ENCODE measurements at regions not wholly inside any gene's neighbourhood (a gene's known extent, or its start where the extent isn't known, plus 50 kb on each side); places are given as distances from the start of the nearest gene placed in this dataset.

- no peaks in the 10 kb centered on the region for H3K4me1 ChIP-seq (ENCODE audit: insufficient read depth, low read length)
- H3K36me3 ChIP-seq (ENCODE audit: insufficient read depth, low read length) = no peaks in the 10 kb centered on the region
- no peaks in the 10 kb centered on the region for H3K27me3 ChIP-seq (ENCODE audit: control insufficient read depth in 1 of 2, insufficient read depth in 2 of 2, low read length in 2 of 2)
- H3K9ac ChIP-seq (ENCODE audit: low read length) = no peak overlapping the region
- H3K27ac ChIP-seq (ENCODE audit: low read depth, low read length) = no peak overlapping the region
- no peak overlapping the region for H3K4me3 ChIP-seq (ENCODE audit: low read depth in 1 of 2, low read length in 2 of 2)
- no peaks in the 10 kb centered on the region for H3K9me3 ChIP-seq (ENCODE audit: low read length)
Observed at GRCh38 chr3:157614896-157615295, 111.7 kb upstream of the VEPH1 start.

- H3K27ac ChIP-seq (ENCODE audit: low read depth, low read length) = no peak overlapping the region
- H3K4me3 ChIP-seq (ENCODE audit: low read depth in 1 of 2, low read length in 2 of 2) = no peak overlapping the region
- H3K9ac ChIP-seq (ENCODE audit: low read length) = no peak overlapping the region
- H3K9me3 ChIP-seq (ENCODE audit: low read length) = no peaks in the 10 kb centered on the region
- no peaks in the 10 kb centered on the region for H3K36me3 ChIP-seq (ENCODE audit: insufficient read depth, low read length)
- no peaks in the 10 kb centered on the region for H3K27me3 ChIP-seq (ENCODE audit: control insufficient read depth in 1 of 2, insufficient read depth in 2 of 2, low read length in 2 of 2)
- no peaks in the 10 kb centered on the region for H3K4me1 ChIP-seq (ENCODE audit: insufficient read depth, low read length)
Observed at GRCh38 chr3:157611536-157612076, 108.4 kb upstream of the VEPH1 start.

GRCh38 chr3:157610876-157611535, 107.8 kb upstream of the VEPH1 start:
- H3K9ac ChIP-seq (ENCODE audit: low read length) = no peak overlapping the region
- no peaks in the 10 kb centered on the region for H3K4me1 ChIP-seq (ENCODE audit: insufficient read depth, low read length)
- H3K4me3 ChIP-seq (ENCODE audit: low read depth in 1 of 2, low read length in 2 of 2) = no peak overlapping the region

GRCh38 chr3:157607826-157608405, 104.7 kb upstream of the VEPH1 start:
- H3K4me3 ChIP-seq (ENCODE audit: low read depth in 1 of 2, low read length in 2 of 2) = no peak overlapping the region
- no peaks in the 10 kb centered on the region for H3K36me3 ChIP-seq (ENCODE audit: insufficient read depth, low read length)
- H3K9ac ChIP-seq (ENCODE audit: low read length) = no peak overlapping the region
- H3K9me3 ChIP-seq (ENCODE audit: low read length) = no peaks in the 10 kb centered on the region
- no peak overlapping the region for H3K27ac ChIP-seq (ENCODE audit: low read depth, low read length)
- no peaks in the 10 kb centered on the region for H3K27me3 ChIP-seq (ENCODE audit: control insufficient read depth in 1 of 2, insufficient read depth in 2 of 2, low read length in 2 of 2)
- no peaks in the 10 kb centered on the region for H3K4me1 ChIP-seq (ENCODE audit: insufficient read depth, low read length)

More at GRCh38 chr3:157610876-157611535, 107.8 kb upstream of the VEPH1 start:
- Histone ChIP-seq H3K27me3 (ENCODE audit: control insufficient read depth in 1 of 2, insufficient read depth in 2 of 2, low read length in 2 of 2) (no peaks in the 10 kb centered on the region), H3K36me3 (ENCODE audit: insufficient read depth, low read length) (no peaks in the 10 kb centered on the region), H3K9me3 (ENCODE audit: low read length) (no peaks in the 10 kb centered on the region), H3K27ac (ENCODE audit: low read depth, low read length) (no peak overlapping the region)

GRCh38 chr3:157606852-157607197, 103.6 kb upstream of the VEPH1 start:
- no peaks in the 10 kb centered on the region for H3K4me1 ChIP-seq (ENCODE audit: insufficient read depth, low read length)
- no peak overlapping the region for H3K27ac ChIP-seq (ENCODE audit: low read depth, low read length)
- no peaks in the 10 kb centered on the region for H3K27me3 ChIP-seq (ENCODE audit: control insufficient read depth in 1 of 2, insufficient read depth in 2 of 2, low read length in 2 of 2)
- no peak overlapping the region for H3K4me3 ChIP-seq (ENCODE audit: low read depth in 1 of 2, low read length in 2 of 2)
- H3K9ac ChIP-seq (ENCODE audit: low read length) = no peak overlapping the region
- no peaks in the 10 kb centered on the region for H3K9me3 ChIP-seq (ENCODE audit: low read length)
- H3K36me3 ChIP-seq (ENCODE audit: insufficient read depth, low read length) = no peaks in the 10 kb centered on the region

- Histone ChIP-seq H3K36me3 (ENCODE audit: insufficient read depth, low read length) (no peaks in the 10 kb centered on the region), H3K27me3 (ENCODE audit: control insufficient read depth in 1 of 2, insufficient read depth in 2 of 2, low read length in 2 of 2) (no peaks in the 10 kb centered on the region), H3K9ac (ENCODE audit: low read length) (no peak overlapping the region), H3K4me1 (ENCODE audit: insufficient read depth, low read length) (no peaks in the 10 kb centered on the region), H3K4me3 (ENCODE audit: low read depth in 1 of 2, low read length in 2 of 2) (no peak overlapping the region), H3K9me3 (ENCODE audit: low read length) (no peaks in the 10 kb centered on the region), H3K27ac (ENCODE audit: low read depth, low read length) (no peak overlapping the region)
Observed at GRCh38 chr3:157606011-157606851, 103.0 kb upstream of the VEPH1 start.

GRCh38 chr3:157605356-157605755, 102.1 kb upstream of the VEPH1 start:
- Histone ChIP-seq H3K27me3 (ENCODE audit: control insufficient read depth in 1 of 2, insufficient read depth in 2 of 2, low read length in 2 of 2) (no peaks in the 10 kb centered on the region), H3K9me3 (ENCODE audit: low read length) (no peaks in the 10 kb centered on the region), H3K36me3 (ENCODE audit: insufficient read depth, low read length) (no peaks in the 10 kb centered on the region), H3K4me1 (ENCODE audit: insufficient read depth, low read length) (no peaks in the 10 kb centered on the region), H3K27ac (ENCODE audit: low read depth, low read length) (no peak overlapping the region), H3K4me3 (ENCODE audit: low read depth in 1 of 2, low read length in 2 of 2) (no peak overlapping the region), H3K9ac (ENCODE audit: low read length) (no peak overlapping the region)

- Histone ChIP-seq H3K27me3 (ENCODE audit: control insufficient read depth in 1 of 2, insufficient read depth in 2 of 2, low read length in 2 of 2) (no peaks in the 10 kb centered on the region), H3K9me3 (ENCODE audit: low read length) (no peaks in the 10 kb centered on the region), H3K4me1 (ENCODE audit: insufficient read depth, low read length) (no peaks in the 10 kb centered on the region), H3K9ac (ENCODE audit: low read length) (no peak overlapping the region), H3K27ac (ENCODE audit: low read depth, low read length) (no peak overlapping the region), H3K4me3 (ENCODE audit: low read depth in 1 of 2, low read length in 2 of 2) (no peak overlapping the region), H3K36me3 (ENCODE audit: insufficient read depth, low read length) (no peaks in the 10 kb centered on the region)
Observed at GRCh38 chr3:157602424-157602823, 99.2 kb upstream of the VEPH1 start.

- H3K9me3 ChIP-seq (ENCODE audit: low read length) = no peaks in the 10 kb centered on the region
- H3K27ac ChIP-seq (ENCODE audit: low read depth, low read length) = no peak overlapping the region
- H3K4me3 ChIP-seq (ENCODE audit: low read depth in 1 of 2, low read length in 2 of 2) = no peak overlapping the region
- H3K9ac ChIP-seq (ENCODE audit: low read length) = no peak overlapping the region
- H3K36me3 ChIP-seq (ENCODE audit: insufficient read depth, low read length) = no peaks in the 10 kb centered on the region
- no peaks in the 10 kb centered on the region for H3K4me1 ChIP-seq (ENCODE audit: insufficient read depth, low read length)
- H3K27me3 ChIP-seq (ENCODE audit: control insufficient read depth in 1 of 2, insufficient read depth in 2 of 2, low read length in 2 of 2) = no peaks in the 10 kb centered on the region
Observed at GRCh38 chr3:157595259-157595658, 92.0 kb upstream of the VEPH1 start.

- H3K4me1 ChIP-seq (ENCODE audit: insufficient read depth, low read length) = no peaks in the 10 kb centered on the region
- no peaks in the 10 kb centered on the region for H3K27me3 ChIP-seq (ENCODE audit: control insufficient read depth in 1 of 2, insufficient read depth in 2 of 2, low read length in 2 of 2)
- H3K9ac ChIP-seq (ENCODE audit: low read length) = no peak overlapping the region
- no peaks in the 10 kb centered on the region for H3K9me3 ChIP-seq (ENCODE audit: low read length)
- H3K27ac ChIP-seq (ENCODE audit: low read depth, low read length) = no peak overlapping the region
- no peak overlapping the region for H3K4me3 ChIP-seq (ENCODE audit: low read depth in 1 of 2, low read length in 2 of 2)
- H3K36me3 ChIP-seq (ENCODE audit: insufficient read depth, low read length) = no peaks in the 10 kb centered on the region
Observed at GRCh38 chr3:157594413-157594812, 91.2 kb upstream of the VEPH1 start.

- H3K4me1 ChIP-seq (ENCODE audit: insufficient read depth, low read length) = no peaks in the 10 kb centered on the region
- no peak overlapping the region for H3K27ac ChIP-seq (ENCODE audit: low read depth, low read length)
- no peaks in the 10 kb centered on the region for H3K9me3 ChIP-seq (ENCODE audit: low read length)
- no peaks in the 10 kb centered on the region for H3K36me3 ChIP-seq (ENCODE audit: insufficient read depth, low read length)
- H3K4me3 ChIP-seq (ENCODE audit: low read depth in 1 of 2, low read length in 2 of 2) = no peak overlapping the region
- H3K9ac ChIP-seq (ENCODE audit: low read length) = no peak overlapping the region
- no peaks in the 10 kb centered on the region for H3K27me3 ChIP-seq (ENCODE audit: control insufficient read depth in 1 of 2, insufficient read depth in 2 of 2, low read length in 2 of 2)
Observed at GRCh38 chr3:157592769-157593168, 89.6 kb upstream of the VEPH1 start.

Data from muscle layer of colon (tissue), 2 donors.